HepG2 (cell line): ENCODE measurements at regions not wholly inside any gene's neighbourhood (a gene's known extent, or its start where the extent isn't known, plus 50 kb on each side); places are given as distances from the start of the nearest gene placed in this dataset.
A peak's percentile ranks its signal among the peaks of the same experiment; 100 is the strongest.

Source experiments
- ARNT ChIP-seq: fragments of 450-650 bp; IDR thresholded peaks from 2 replicates; pipeline ENCODE4 v1.6.1; 2017
- ATF7 ChIP-seq, 2 experiments: fragments of 450-650 bp in 1 of 2; sonication (generic) in 1 of 2; formaldehyde crosslinking in 1 of 2; IDR thresholded peaks; 2 replicates each; pipeline versions ENCODE4 v1.4.0 to v1.6.1; 2016 to 2020; ENCODE audit warnings: antibody characterized with exemption in 1 of 2, mild to moderate bottlenecking in 1 of 2, missing genetic modification reagents in 1 of 2
- ELF1 ChIP-seq: sonication (generic); formaldehyde crosslinking; IDR thresholded peaks from 2 replicates; pipeline ENCODE4 v1.4.0; 2020; ENCODE audit warnings: missing genetic modification reagents
- SIN3B ChIP-seq: fragments of 150-350 bp; IDR thresholded peaks from 2 replicates; pipeline ENCODE4 v1.6.1; 2014; ENCODE audit warnings: low read length
- SSRP1 ChIP-seq: IDR thresholded peaks from 2 replicates; pipeline ENCODE4 v1.6.1; 2016; ENCODE audit warnings: control low read depth
- ZNF180 ChIP-seq: sonication (generic); formaldehyde crosslinking; IDR thresholded peaks from 2 replicates; pipeline ENCODE4 v1.4.0; 2020; ENCODE audit warnings: low read depth, missing genetic modification reagents, borderline replicate concordance
- ZNF333 ChIP-seq: sonication (generic); formaldehyde crosslinking; IDR thresholded peaks from 2 replicates; pipeline ENCODE4 v1.4.0; 2020; ENCODE audit warnings: mild to moderate bottlenecking, missing genetic modification reagents, borderline replicate concordance
- ZSCAN22 ChIP-seq: sonication (generic); formaldehyde crosslinking; IDR thresholded peaks from 2 replicates; pipeline ENCODE4 v1.4.0; 2020; ENCODE audit warnings: mild to moderate bottlenecking, missing genetic modification reagents
- TF ChIP-seq, protein P1 (sequence below): sonication (generic); formaldehyde crosslinking; IDR thresholded peaks from one replicate; pipeline ENCODE4 v1.5.1; 2020; ENCODE audit warnings: mild to moderate bottlenecking, missing genetic modification reagents; ENCODE audit errors: not compliant biosample characterization
- TF ChIP-seq, protein P2 (sequence below): IDR thresholded peaks from 2 replicates; pipeline ENCODE4 v1.6.1; 2016
- TF ChIP-seq, protein P3 (sequence below): sonication (generic); formaldehyde crosslinking; conservative IDR thresholded peaks from 2 replicates; pipeline ENCODE4 v1.4.0; 2020; ENCODE audit warnings: missing genetic modification reagents
- TF ChIP-seq, protein P4 (sequence below): sonication (generic); formaldehyde crosslinking; IDR thresholded peaks from 2 replicates; pipeline ENCODE4 v1.8.0; 2022; ENCODE audit warnings: missing genetic modification reagents, mild to moderate bottlenecking, borderline replicate concordance
- TF ChIP-seq, protein P5 (sequence below): sonication (generic); formaldehyde crosslinking; IDR thresholded peaks from 2 replicates; pipeline ENCODE4 v1.5.0; 2020; ENCODE audit warnings: missing genetic modification reagents
- TF ChIP-seq, protein P6 (sequence below): IDR thresholded peaks from 2 replicates; pipeline ENCODE4 v1.6.1; 2016; ENCODE audit warnings: low read depth

DNA sequence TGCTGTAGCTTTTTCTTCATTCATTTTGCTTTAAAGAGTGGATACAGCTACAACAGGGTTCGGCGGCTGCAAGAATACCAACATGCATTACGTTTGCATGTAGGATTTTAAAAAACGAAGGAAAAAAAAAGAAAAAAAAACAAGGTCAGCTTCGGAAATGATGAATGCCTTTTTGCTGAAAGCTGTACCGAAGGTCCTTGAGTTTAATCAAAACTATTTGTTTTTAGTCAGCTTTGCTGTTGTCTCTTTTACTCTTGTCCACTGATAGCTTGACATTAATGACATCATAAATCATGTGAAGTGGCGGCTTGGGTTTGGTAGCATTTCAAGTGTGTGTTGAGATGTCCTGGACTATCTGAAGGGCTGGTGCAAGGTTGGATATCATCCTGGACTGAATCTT, 779.1 kb downstream of the NR2F1-AS1 start (continued):
- TF ChIP-seq, protein P1, sequence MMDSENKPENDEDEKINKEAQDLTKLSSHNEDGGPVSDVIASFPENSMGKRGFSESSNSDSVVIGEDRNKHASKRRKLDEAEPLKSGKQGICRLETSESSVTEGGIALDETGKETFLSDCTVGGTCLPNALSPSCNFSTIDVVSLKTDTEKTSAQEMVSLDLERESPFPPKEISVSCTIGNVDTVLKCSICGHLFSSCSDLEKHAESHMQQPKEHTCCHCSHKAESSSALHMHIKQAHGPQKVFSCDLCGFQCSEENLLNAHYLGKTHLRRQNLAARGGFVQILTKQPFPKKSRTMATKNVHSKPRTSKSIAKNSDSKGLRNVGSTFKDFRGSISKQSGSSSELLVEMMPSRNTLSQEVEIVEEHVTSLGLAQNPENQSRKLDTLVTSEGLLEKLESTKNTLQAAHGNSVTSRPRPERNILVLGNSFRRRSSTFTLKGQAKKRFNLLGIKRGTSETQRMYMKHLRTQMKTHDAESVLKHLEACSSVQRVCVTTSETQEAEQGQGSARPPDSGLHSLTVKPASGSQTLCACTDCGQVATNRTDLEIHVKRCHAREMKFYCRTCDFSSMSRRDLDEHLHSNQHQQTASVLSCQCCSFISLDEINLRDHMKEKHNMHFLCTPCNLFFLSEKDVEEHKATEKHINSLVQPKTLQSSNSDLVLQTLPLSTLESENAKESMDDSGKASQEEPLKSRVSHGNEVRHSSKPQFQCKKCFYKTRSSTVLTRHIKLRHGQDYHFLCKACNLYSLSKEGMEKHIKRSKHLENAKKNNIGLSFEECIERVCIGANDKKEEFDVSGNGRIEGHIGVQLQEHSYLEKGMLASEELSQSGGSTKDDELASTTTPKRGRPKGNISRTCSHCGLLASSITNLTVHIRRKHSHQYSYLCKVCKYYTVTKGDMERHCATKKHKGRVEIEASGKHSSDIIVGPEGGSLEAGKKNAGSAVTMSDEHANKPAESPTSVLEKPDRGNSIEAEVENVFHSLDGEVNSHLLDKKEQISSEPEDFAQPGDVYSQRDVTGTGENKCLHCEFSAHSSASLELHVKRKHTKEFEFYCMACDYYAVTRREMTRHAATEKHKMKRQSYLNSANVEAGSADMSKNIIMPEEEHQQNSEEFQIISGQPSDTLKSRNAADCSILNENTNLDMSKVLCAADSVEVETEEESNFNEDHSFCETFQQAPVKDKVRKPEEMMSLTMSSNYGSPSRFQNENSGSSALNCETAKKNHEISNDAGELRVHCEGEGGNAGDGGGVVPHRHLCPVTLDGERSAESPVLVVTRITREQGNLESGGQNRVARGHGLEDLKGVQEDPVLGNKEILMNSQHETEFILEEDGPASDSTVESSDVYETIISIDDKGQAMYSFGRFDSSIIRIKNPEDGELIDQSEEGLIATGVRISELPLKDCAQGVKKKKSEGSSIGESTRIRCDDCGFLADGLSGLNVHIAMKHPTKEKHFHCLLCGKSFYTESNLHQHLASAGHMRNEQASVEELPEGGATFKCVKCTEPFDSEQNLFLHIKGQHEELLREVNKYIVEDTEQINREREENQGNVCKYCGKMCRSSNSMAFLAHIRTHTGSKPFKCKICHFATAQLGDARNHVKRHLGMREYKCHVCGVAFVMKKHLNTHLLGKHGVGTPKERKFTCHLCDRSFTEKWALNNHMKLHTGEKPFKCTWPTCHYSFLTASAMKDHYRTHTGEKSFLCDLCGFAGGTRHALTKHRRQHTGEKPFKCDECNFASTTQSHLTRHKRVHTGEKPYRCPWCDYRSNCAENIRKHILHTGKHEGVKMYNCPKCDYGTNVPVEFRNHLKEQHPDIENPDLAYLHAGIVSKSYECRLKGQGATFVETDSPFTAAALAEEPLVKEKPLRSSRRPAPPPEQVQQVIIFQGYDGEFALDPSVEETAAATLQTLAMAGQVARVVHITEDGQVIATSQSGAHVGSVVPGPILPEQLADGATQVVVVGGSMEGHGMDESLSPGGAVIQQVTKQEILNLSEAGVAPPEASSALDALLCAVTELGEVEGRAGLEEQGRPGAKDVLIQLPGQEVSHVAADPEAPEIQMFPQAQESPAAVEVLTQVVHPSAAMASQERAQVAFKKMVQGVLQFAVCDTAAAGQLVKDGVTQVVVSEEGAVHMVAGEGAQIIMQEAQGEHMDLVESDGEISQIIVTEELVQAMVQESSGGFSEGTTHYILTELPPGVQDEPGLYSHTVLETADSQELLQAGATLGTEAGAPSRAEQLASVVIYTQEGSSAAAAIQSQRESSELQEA (CRISPR knock-in tag), result no peak
- TF ChIP-seq, protein P2, sequence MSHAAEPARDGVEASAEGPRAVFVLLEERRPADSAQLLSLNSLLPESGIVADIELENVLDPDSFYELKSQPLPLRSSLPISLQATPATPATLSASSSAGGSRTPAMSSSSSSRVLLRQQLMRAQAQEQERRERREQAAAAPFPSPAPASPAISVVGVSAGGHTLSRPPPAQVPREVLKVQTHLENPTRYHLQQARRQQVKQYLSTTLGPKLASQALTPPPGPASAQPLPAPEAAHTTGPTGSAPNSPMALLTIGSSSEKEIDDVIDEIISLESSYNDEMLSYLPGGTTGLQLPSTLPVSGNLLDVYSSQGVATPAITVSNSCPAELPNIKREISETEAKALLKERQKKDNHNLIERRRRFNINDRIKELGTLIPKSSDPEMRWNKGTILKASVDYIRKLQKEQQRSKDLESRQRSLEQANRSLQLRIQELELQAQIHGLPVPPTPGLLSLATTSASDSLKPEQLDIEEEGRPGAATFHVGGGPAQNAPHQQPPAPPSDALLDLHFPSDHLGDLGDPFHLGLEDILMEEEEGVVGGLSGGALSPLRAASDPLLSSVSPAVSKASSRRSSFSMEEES, result peak; percentile 43; the same call in 1 of the 2 replicates
- TF ChIP-seq ZNF333 (CRISPR knock-in tag) (no peak), ZNF180 (CRISPR knock-in tag) (no peak), SSRP1 (no peak), SIN3B (no peak), ATF7 (IDR thresholded peaks at IDR 0.05) (peak; percentile 65; the same call in 1 of the 2 replicates), ATF7 (CRISPR knock-in tag; IDR thresholded peaks at IDR 0.05) (no peak), ELF1 (CRISPR knock-in tag) (no peak), ARNT (no peak), ZSCAN22 (no peak)
- TF ChIP-seq, protein P3, sequence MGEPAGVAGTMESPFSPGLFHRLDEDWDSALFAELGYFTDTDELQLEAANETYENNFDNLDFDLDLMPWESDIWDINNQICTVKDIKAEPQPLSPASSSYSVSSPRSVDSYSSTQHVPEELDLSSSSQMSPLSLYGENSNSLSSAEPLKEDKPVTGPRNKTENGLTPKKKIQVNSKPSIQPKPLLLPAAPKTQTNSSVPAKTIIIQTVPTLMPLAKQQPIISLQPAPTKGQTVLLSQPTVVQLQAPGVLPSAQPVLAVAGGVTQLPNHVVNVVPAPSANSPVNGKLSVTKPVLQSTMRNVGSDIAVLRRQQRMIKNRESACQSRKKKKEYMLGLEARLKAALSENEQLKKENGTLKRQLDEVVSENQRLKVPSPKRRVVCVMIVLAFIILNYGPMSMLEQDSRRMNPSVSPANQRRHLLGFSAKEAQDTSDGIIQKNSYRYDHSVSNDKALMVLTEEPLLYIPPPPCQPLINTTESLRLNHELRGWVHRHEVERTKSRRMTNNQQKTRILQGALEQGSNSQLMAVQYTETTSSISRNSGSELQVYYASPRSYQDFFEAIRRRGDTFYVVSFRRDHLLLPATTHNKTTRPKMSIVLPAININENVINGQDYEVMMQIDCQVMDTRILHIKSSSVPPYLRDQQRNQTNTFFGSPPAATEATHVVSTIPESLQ (CRISPR knock-in tag), result no peak
- TF ChIP-seq, protein P4, sequence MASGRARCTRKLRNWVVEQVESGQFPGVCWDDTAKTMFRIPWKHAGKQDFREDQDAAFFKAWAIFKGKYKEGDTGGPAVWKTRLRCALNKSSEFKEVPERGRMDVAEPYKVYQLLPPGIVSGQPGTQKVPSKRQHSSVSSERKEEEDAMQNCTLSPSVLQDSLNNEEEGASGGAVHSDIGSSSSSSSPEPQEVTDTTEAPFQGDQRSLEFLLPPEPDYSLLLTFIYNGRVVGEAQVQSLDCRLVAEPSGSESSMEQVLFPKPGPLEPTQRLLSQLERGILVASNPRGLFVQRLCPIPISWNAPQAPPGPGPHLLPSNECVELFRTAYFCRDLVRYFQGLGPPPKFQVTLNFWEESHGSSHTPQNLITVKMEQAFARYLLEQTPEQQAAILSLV, result no peak
- TF ChIP-seq, protein P5, sequence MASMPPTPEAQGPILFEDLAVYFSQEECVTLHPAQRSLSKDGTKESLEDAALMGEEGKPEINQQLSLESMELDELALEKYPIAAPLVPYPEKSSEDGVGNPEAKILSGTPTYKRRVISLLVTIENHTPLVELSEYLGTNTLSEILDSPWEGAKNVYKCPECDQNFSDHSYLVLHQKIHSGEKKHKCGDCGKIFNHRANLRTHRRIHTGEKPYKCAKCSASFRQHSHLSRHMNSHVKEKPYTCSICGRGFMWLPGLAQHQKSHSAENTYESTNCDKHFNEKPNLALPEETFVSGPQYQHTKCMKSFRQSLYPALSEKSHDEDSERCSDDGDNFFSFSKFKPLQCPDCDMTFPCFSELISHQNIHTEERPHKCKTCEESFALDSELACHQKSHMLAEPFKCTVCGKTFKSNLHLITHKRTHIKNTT (CRISPR knock-in tag), result no peak
- TF ChIP-seq, protein P6, sequence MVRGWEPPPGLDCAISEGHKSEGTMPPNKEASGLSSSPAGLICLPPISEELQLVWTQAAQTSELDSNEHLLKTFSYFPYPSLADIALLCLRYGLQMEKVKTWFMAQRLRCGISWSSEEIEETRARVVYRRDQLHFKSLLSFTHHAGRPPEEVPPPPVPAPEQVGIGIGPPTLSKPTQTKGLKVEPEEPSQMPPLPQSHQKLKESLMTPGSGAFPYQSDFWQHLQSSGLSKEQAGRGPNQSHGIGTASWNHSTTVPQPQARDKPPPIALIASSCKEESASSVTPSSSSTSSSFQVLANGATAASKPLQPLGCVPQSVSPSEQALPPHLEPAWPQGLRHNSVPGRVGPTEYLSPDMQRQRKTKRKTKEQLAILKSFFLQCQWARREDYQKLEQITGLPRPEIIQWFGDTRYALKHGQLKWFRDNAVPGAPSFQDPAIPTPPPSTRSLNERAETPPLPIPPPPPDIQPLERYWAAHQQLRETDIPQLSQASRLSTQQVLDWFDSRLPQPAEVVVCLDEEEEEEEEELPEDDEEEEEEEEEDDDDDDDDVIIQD, result peak; percentile 56; the same call in 1 of the 2 replicates
